Inferior parietal cortex (tissue), 1 donor: ENCODE measurements at regions not wholly inside any gene's neighbourhood (a gene's known extent, or its start where the extent isn't known, plus 50 kb on each side); places are given as distances from the start of the nearest gene placed in this dataset.
A peak's percentile ranks its signal among the peaks of the same experiment; 100 is the strongest.
"Not testable (repeated sequence)": the region's sequence is repeated elsewhere in the genome, so short reads cannot be mapped to it uniquely, and the experiment has no call there.

ENCODE experiments used
- DNase-seq: peaks from one replicate; pipeline ENCODE4 v3.0.0-alpha.2; 2016; ENCODE audit errors: extremely low spot score

GRCh38 chr12:34190054-34190453, 167.8 kb downstream of the ALG10 start:
- no peak for DNase-seq

GRCh38 chr12:34198924-34199323, 176.6 kb downstream of the ALG10 start:
- no peak for DNase-seq

GRCh38 chr12:34203866-34204620, 181.7 kb downstream of the ALG10 start:
- no peak for DNase-seq

DNA sequence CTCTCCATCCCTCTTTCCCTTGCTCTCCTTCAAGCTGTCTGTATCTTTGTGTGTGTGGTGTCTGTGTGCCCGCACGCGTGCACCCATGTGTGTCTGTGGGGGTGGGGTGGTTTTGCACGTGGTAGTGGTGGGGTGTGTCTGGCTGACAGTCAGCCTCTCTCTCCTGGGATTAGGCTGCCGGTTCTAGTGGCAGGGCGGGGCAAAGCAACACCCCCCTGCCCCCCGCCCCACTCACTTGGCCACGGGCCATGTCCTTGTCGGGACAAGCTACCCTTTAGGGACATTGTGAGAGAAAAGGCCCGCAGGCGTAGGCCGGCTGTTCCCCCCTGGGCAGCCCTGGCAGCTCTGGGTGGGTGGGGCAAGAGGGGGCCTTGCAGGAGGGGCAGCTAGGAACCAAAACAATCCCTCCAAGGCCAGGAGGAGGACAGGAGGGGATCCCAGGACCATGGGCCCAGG, 182.6 kb downstream of the ALG10 start:
- DNase-seq: no peak

- no peak for DNase-seq
Observed at GRCh38 chr12:34205401-34205800, 183.1 kb downstream of the ALG10 start.

GRCh38 chr12:34206061-34206785, 183.9 kb downstream of the ALG10 start:
- no peak for DNase-seq

GRCh38 chr12:34207858-34208257, 185.6 kb downstream of the ALG10 start:
- DNase-seq: no peak

- DNase-seq: no peak
Observed at GRCh38 chr12:34208331-34209258, 186.3 kb downstream of the ALG10 start.

DNA sequence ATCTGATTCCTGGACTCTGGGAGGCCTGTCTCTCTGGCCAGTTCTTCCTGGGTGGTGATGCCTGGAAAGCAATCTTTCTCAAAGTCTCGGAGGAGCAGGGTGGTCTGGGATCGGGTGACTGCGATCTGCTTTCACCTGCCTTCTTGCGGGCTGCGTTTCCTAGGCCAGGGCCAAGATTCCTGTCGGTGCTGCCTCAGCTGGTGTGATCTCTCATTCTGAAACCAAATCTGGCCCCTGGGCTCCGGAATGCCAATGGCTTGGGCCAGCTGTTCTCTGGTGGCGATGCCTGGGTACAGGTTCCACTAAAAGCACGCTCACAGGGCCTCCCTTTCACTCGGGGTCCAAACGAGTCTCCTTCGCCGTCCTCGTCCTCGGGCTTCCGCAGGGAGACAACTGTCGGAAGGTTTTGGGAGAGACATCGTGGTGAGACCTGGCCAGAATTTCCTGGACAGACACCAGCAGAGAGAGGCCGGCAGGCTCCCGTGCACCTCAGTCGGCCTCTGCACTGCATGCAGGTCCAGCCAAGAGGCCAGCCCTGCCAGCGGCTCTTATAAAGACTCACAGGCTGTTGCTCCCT, 187.1 kb downstream of the ALG10 start:
- no peak for DNase-seq

DNA sequence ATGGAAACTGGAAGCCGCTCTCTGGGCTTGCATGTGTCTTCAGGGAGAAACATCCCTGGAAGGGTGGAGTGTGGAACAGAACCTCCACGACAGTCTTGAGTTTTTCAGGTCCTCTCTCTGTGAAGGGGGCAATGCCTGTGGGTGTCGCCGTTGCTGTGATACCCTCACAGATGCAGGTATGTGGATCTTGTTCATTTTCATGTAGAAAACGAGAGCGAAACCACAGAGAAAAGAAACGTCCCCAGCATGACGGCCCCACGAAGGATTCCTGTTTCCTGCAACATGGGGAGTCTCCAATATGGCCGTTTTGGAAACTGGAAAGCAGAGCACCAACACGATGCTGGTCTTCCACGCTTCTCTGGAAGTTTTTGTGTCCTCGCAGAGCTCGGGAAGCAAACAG, 187.9 kb downstream of the ALG10 start:
- no peak for DNase-seq

- no peak for DNase-seq
Observed at GRCh38 chr12:34210689-34211530, 188.6 kb downstream of the ALG10 start.

GRCh38 chr12:34212651-34213050, 190.4 kb downstream of the ALG10 start:
- DNase-seq: no peak

- DNase-seq: no peak
Observed at GRCh38 chr12:34214011-34214410, 191.7 kb downstream of the ALG10 start.

DNA sequence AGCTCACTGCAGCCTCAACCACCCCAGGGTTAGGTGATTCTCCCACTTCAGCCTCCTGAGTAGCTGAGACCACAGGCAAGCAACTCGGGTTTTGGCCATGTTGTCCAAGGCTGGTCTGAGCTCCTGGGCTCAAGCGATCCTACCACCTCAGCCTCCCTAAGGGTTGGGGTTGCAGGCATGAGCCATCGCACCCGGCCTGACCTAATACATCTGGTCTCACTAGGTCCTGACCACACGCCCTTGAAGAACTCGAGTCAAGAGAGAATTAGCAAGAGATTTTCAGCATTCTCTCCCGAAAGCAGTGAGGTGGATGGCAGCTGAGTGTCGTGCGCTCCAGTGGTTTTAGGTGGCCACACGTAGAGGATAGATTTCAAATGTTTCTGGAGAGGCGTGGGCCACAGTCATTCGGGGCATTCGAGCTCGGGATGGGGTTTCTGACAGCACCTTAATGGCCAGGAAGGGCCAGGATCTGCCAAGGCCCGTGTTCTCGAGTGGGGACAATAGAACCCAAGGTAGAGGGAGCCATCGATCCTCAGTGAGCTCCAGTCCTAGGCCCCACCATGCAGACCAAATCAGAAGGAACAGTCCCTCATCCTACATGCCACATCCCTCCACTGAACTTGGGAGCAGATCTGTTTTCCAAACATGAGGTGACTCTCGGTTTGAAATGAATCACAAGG, 193.1 kb downstream of the ALG10 start:
- DNase-seq: no peak

GRCh38 chr12:34215893-34216285, 193.6 kb downstream of the ALG10 start:
- DNase-seq: no peak

GRCh38 chr12:34217660-34218059, 195.4 kb downstream of the ALG10 start:
- DNase-seq: no peak

GRCh38 chr12:34218193-34219045, 196.1 kb downstream of the ALG10 start:
- peak; percentile 88 for DNase-seq

DNA sequence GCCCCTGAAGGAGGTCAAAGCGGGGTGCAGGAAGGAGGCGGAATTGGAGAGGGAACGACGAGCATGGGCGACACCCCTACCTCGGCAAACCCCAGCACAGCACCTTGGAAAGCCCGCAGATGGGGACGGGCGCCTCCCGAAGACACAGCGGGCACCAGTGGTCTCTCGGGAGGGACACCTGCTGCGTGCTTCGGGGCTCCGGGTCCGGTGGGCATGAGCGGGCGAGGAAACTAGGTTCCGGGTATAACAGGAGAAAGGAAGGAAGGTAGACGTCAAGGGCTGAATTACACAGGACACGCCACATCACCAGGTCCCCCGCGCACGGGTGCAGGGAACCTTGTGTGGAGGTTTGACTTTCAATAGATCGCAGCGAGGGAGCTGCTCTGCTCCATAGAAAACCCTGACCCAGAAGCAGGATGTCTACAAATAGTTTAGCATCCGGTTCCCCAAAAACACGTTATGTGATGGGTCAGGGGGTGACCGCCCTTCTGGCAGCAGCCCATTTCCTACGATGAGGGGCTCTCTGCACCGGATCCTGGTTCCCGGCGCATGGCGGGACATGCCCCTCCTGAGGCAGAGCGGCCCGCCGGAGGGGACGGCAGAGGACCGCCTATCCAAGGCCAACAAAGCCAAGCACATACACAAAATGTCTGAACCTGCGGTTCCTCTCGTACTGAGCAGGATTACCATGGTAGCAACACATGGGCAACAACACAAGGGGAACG, 196.9 kb downstream of the ALG10 start:
- DNase-seq: no peak

GRCh38 chr12:34220079-34220478, 197.8 kb downstream of the ALG10 start:
- not testable (repeated sequence) for DNase-seq
